ENCODE measurements at regions not wholly inside any gene's neighbourhood (a gene's known extent, or its start where the extent isn't known, plus 50 kb on each side); places are given as distances from the start of the nearest gene placed in this dataset.

DNA sequence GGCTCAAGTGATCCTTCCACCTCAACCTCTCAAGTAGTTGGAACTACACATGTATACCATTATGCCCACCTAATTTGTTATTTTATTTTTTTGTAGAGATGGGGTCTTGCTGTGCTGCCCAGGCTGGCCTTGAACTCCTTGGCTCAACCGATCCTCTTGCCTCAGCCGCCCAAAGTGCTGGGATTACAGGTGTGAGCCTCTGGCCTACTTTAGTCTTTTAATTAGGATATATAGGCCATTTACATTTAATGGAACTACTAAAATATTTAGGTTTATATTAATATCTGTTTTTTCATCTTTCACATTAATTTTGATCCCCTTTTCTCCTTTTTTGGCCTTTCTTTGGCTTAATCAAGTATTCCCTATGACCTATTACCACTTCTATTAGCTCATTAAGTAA lies 95.7 kb upstream of the OSR1 start:
- Histone ChIP-seq H3K4me1 (replicated peaks; ENCODE audit: insufficient read depth) (no peaks in the 10 kb centered on the region), H3K36me3 (ENCODE audit: low read depth) (no peaks in the 10 kb centered on the region), H3K27me3 (ENCODE audit: insufficient read depth, low read depth) (no peaks in the 10 kb centered on the region), H4K20me1 (ENCODE audit: insufficient read depth) (no peaks in the 10 kb centered on the region), H3K9me3 (ENCODE audit: insufficient read depth, low read depth) (peaks cover 15% of the 10 kb centered on the region), H3K27ac (no peak overlapping the region), H3K79me2 (ENCODE audit: low read depth) (no peaks in the 10 kb centered on the region), H3F3A (ENCODE audit: insufficient read depth, low read depth) (no peaks in the 10 kb centered on the region), H3K9me2 (ENCODE audit: insufficient read depth) (no peaks in the 10 kb centered on the region; the same call in 1 of the 2 replicates), H3K4me3 (no peak overlapping the region), H3K4me2 (no peak overlapping the region), H2AFZ (no peak overlapping the region)
- BruUV-seq (replicated peaks): no TSS peak
- no peak for DNase-seq
- intact Hi-C loops (cut with micrococcal nuclease; ENCODE audit: unreplicated experiment): no loop called here
- POLR2A ChIA-PET (ENCODE audit: unreplicated experiment): no interaction called here
- TF ChIP-seq, protein P1, sequence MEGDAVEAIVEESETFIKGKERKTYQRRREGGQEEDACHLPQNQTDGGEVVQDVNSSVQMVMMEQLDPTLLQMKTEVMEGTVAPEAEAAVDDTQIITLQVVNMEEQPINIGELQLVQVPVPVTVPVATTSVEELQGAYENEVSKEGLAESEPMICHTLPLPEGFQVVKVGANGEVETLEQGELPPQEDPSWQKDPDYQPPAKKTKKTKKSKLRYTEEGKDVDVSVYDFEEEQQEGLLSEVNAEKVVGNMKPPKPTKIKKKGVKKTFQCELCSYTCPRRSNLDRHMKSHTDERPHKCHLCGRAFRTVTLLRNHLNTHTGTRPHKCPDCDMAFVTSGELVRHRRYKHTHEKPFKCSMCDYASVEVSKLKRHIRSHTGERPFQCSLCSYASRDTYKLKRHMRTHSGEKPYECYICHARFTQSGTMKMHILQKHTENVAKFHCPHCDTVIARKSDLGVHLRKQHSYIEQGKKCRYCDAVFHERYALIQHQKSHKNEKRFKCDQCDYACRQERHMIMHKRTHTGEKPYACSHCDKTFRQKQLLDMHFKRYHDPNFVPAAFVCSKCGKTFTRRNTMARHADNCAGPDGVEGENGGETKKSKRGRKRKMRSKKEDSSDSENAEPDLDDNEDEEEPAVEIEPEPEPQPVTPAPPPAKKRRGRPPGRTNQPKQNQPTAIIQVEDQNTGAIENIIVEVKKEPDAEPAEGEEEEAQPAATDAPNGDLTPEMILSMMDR (conservative IDR thresholded peaks at IDR 0.05): no peak
- no peak for TF ChIP-seq EZH2 (IDR thresholded peaks at IDR 0.05; ENCODE audit: low read depth)
- CTCF ChIA-PET: no interaction called here

DNA sequence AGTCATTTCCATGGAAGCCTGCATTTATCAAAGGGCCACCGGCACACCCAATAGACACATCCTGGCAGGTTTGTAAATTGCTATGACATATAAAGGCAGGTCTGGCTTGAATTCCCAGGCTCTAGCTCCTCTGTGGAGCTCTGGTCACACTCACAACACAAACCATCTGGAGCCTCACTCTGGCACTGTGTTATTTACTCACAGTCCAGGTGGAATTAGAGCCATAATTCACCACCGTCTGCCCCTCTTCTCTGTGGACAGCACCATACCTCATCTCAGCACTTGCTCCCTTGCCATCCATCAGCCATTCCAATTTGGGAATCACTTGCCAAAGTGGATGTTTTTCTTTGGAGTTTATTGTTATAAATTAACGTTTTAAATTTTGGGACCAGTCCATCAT lies 84.3 kb upstream of the OSR1 start:
- no peaks in the 10 kb centered on the region for H3K79me2 ChIP-seq (ENCODE audit: low read depth)
- no peak overlapping the region for H2AFZ ChIP-seq
- no TSS peak for BruUV-seq (replicated peaks)
- intact Hi-C loops (cut with micrococcal nuclease; ENCODE audit: unreplicated experiment): no loop called here
- H3F3A ChIP-seq (ENCODE audit: insufficient read depth, low read depth): no peaks in the 10 kb centered on the region
- CTCF ChIA-PET: no interaction called here
- no peaks in the 10 kb centered on the region for H3K27me3 ChIP-seq (ENCODE audit: insufficient read depth, low read depth)
- no peak overlapping the region for H3K27ac ChIP-seq
- H4K20me1 ChIP-seq (ENCODE audit: insufficient read depth): no peaks in the 10 kb centered on the region
- DNase-seq: no peak
- no peak overlapping the region for H3K4me3 ChIP-seq
- POLR2A ChIA-PET (ENCODE audit: unreplicated experiment): no interaction called here
- H3K36me3 ChIP-seq (ENCODE audit: low read depth): no peaks in the 10 kb centered on the region
- no peak for TF ChIP-seq EZH2 (IDR thresholded peaks at IDR 0.05; ENCODE audit: low read depth)
- TF ChIP-seq, protein P1 (conservative IDR thresholded peaks at IDR 0.05): no peak
- peaks cover 4% of the 10 kb centered on the region; the same call in 1 of the 2 replicates for H3K9me3 ChIP-seq (ENCODE audit: insufficient read depth, low read depth)
- no peak overlapping the region for H3K4me2 ChIP-seq
- H3K4me1 ChIP-seq (replicated peaks; ENCODE audit: insufficient read depth): no peaks in the 10 kb centered on the region
- H3K9me2 ChIP-seq (ENCODE audit: insufficient read depth): no peaks in the 10 kb centered on the region

- DNase-seq: no peak
- H3K4me1 ChIP-seq (replicated peaks; ENCODE audit: insufficient read depth): no peaks in the 10 kb centered on the region
- no peaks in the 10 kb centered on the region for H4K20me1 ChIP-seq (ENCODE audit: insufficient read depth)
- ChIA-PET POLR2A (ENCODE audit: unreplicated experiment) (no interaction called here), CTCF (no interaction called here)
- H3F3A ChIP-seq (ENCODE audit: insufficient read depth, low read depth): no peaks in the 10 kb centered on the region
- intact Hi-C loops (cut with micrococcal nuclease; ENCODE audit: unreplicated experiment): no loop called here
- H3K9me3 ChIP-seq (ENCODE audit: insufficient read depth, low read depth): no peaks in the 10 kb centered on the region
- TF ChIP-seq EZH2 (IDR thresholded peaks at IDR 0.05; ENCODE audit: low read depth): no peak
- TF ChIP-seq, protein P1 (conservative IDR thresholded peaks at IDR 0.05): no peak
- H3K27me3 ChIP-seq (ENCODE audit: insufficient read depth, low read depth): no peaks in the 10 kb centered on the region
- H3K36me3 ChIP-seq (ENCODE audit: low read depth): no peaks in the 10 kb centered on the region
- no peak overlapping the region for H3K4me3 ChIP-seq
- H2AFZ ChIP-seq: no peak overlapping the region
- no peaks in the 10 kb centered on the region for H3K79me2 ChIP-seq (ENCODE audit: low read depth)
- no peak overlapping the region for H3K27ac ChIP-seq
- BruUV-seq (replicated peaks): no TSS peak
- H3K4me2 ChIP-seq: no peak overlapping the region
- H3K9me2 ChIP-seq (ENCODE audit: insufficient read depth): peaks cover 3% of the 10 kb centered on the region; the same call in 1 of the 2 replicates
Observed at GRCh38 chr2:19439081-19439480, 80.7 kb upstream of the OSR1 start.
